Posterior vena cava (tissue), 2 donors: ENCODE measurements at regions not wholly inside any gene's neighbourhood (a gene's known extent, or its start where the extent isn't known, plus 50 kb on each side); places are given as distances from the start of the nearest gene placed in this dataset.

Experiments used
- DNase-seq: peaks from one replicate; pipeline ENCODE4 v3.0.0-alpha.2; 2020; ENCODE audit warnings: low spot score
- intact Hi-C, 2 donors: fragments of 100-400 bp; cut with DNase I; formaldehyde crosslinking; loops; one replicate each; pipeline versions ENCODE4 v1.14.1 to v1.14.2; 2022 to 2023
- donor health status: DM: yes; HTN: yes; CAD: no.
- donor health status: DM: yes; HTN: yes; CAD: no.

DNA sequence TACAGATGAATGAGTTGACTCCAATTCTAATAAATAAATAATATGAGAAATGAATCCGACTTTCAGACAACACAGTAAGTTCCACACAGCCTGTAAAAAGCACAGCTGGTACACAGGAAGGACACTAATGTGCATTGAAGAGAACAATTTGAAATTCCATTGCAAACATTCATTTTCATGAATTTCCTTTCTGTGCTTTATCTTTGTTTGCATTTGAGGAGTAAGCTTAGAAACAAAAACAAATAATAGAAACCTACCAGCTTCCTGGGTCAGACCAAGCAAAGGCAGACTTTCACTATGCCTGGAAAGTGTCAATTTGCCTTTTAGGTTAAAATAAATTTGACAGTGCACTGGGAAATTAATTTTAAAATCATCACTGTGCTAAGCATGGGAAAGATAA lies 143.8 kb upstream of the VLDLR start:
- no peak for DNase-seq
- intact Hi-C loops: no loop called here

DNA sequence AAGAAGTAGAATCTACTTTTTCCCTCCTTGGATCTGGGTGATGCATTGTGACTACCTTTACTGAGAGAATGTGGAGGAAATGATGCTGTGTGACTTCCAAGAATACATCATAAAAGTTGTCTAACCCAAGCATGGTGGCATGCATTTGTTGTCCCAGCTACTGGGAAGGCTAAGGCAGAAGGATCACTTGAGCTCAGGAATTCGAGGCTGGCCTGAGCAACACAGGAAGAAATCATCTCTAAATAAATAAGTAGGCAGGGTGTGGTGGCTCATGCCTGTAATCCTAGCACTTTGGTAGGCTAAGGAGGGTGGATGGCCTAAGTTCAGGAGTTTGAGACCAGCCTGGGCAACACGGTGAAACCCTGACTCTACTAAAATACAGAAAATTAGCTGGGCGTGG lies 143.2 kb upstream of the VLDLR start:
- intact Hi-C loops: no loop called here
- no peak for DNase-seq

- intact Hi-C loops: no loop called here
- no peak for DNase-seq
Measured at GRCh38 chr9:2479056-2479565, 142.5 kb upstream of the VLDLR start.

DNA sequence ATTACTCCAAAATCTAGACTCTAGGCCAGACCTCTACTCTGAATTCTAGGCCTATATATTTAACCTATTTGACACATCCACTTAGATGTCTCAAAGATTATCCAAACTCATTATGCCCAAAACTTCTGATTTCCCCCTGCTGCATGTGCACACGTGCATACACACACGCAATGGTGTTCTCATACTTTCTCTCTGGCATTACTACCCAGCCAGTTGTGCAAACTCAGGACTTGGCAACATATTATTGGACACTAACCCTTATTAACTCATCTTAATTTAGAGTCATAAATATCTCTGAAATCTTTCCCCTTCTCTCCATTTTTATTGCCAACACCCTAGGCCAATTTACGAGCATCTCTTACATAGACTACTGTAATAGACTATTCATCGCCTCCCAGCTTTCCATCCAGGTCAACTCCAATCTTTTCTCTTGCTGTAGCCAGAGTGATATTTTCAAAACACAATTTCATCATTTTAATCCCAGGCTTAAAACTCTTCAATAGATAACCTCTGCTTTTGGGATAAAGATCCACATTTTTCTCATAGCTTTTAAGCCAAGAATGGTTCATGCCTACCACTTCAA lies 141.2 kb upstream of the VLDLR start:
- no peak for DNase-seq
- intact Hi-C loops: no loop called here

GRCh38 chr9:2481216-2481615 lies 140.4 kb upstream of the VLDLR start:
- no peak for DNase-seq
- intact Hi-C loops: no loop called here

GRCh38 chr9:2486988-2487387 lies 134.6 kb upstream of the VLDLR start:
- DNase-seq: no peak
- intact Hi-C loops: no loop called here

GRCh38 chr9:2489838-2490314 lies 131.7 kb upstream of the VLDLR start:
- DNase-seq: no peak
- intact Hi-C loops: no loop called here

- DNase-seq: no peak
- intact Hi-C loops: no loop called here
Measured at GRCh38 chr9:2492161-2492560, 129.4 kb upstream of the VLDLR start.

DNA sequence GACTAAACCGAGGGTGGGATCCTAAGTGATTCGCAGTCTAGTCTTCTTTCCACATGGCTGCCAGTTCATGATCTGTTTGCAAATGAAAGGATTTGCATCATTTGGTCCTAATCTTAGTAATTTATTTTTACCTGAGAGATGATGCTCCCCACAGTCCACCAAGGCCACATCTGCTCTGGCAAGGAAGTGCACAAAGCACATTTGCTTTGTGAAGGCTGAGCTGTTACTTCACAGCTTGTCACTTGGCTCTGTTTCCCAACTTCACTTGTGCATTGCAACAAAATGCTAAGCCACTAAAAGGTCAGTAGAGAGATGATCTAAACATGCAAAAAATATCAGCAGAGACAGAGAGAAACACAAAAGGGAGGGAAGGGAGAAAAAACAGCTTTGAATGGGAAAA lies 128.5 kb upstream of the VLDLR start:
- no peak for DNase-seq
- intact Hi-C loops: no loop called here

- DNase-seq: no peak
- intact Hi-C loops: no loop called here
Measured at GRCh38 chr9:2493529-2493928, 128.1 kb upstream of the VLDLR start.

DNA sequence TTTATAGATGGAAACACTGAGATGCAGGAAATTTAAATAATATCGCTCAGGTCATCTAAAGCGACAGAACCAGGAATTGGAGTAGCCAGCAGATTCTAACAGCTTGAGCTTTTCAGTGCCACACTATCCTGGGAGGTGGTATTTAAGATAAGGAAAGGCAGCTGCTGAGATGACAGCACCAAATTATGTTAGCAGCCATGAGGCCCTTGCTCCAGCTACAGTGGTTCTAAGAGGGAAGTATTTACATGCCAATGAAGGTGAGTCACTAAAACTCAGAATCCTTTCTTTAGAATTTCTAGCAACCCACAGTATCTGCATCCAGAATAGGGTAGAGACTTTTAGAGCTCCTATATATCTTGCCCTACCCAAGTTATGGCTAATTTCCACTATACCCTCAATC lies 127.0 kb upstream of the VLDLR start:
- intact Hi-C loops: no loop called here
- DNase-seq: no peak

DNA sequence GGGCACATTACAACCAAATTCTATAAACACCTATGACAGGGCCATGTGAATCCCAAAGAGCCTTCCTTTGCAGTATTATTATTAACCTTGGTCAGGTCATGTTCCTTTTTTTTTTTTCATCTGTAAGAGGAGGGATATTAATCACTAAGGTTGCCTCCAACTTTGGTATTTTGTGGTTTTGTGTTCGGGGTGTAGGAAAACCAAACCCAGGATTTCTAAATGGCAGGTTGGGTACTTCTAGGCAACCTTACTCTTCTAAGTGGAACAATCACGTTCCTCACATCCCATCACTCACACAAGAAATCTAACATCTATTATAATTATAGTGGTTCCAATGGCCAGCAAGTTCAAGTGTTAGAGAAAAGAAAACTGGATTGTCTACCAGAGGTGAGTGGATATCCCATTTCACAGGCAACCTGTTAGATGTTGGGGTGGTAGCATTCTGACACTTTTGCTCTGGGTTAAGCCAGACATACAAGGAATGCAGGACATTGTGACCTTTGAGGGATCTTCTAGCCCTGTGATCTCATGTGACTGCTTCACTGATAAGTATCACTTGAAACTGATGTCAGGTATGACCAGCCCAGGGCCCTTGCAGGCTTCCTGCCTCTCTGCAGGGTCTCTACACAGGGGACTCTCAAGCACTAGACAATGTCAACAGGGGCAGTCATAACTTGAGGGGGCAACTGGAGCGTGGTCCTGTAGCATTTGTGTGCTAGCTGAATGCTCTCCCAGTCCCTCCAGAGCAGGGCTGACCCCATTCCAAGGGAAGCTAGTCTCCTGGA lies 126.2 kb upstream of the VLDLR start:
- intact Hi-C loops: no loop called here

DNA sequence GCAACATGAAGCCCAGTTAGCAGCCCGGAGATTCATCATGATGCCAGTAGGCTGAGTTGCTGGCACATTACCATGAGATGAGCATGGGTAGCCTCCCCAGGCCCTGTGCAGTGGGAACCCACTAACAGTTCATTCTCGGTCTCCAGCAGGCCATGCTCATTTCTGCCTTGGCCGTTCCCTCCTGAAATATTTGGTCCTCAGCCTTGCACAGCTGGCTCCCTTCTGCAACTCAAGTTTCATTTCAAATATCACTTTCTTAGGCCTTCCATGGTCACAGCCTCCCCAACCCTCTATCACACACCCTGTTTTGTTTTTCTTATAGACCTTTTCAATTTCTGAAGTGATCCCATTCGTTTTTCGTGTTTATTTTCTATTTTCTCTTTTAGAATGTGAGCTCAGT lies 125.4 kb upstream of the VLDLR start:
- no peak for DNase-seq
- intact Hi-C loops: no loop called here

More for the DNA sequence above, 126.2 kb upstream of the VLDLR start:
- DNase-seq: no peak

- intact Hi-C loops: no loop called here
- no peak for DNase-seq
Measured at GRCh38 chr9:2496934-2497333, 124.7 kb upstream of the VLDLR start.

DNA sequence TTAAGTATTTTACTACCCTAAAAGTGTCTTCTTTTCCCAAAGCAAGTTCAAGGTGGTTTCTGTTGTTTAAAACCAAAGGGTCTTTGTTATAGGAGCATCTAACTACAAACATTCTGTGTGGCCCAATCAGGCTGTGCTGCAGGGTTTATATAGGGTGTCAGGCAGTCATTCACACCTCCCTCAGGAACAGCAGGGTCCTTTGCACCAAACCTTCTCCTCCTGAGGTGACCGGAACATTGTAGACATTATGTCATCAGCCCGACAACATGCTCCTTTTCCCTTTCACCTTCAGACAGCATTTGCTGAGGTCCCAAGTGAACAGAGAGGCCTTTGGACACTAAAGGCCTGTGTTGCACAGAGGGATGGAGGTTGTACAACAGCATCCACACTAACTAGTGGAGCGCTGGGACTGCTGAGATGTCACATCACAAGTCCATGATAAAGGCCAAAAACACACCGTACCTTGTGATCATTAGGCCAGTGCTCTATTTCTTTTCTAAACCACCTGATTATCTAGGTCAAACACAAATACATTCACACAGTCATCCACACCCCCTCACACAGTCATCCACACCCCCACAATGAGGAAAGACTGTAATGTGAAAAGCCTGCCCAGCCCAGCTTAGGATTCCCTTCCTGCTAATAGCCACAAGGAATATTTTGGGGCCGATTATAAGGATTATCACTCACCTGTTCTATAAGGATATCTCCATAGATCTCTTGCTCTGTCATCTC lies 123.8 kb upstream of the VLDLR start:
- no peak for DNase-seq
- intact Hi-C loops: no loop called here

- no peak for DNase-seq
- intact Hi-C loops: no loop called here
Measured at GRCh38 chr9:2502210-2502609, 119.4 kb upstream of the VLDLR start.

GRCh38 chr9:2502760-2503159 lies 118.8 kb upstream of the VLDLR start:
- DNase-seq: no peak
- intact Hi-C loops: no loop called here

- no peak for DNase-seq
- intact Hi-C loops: no loop called here
Measured at GRCh38 chr9:2506321-2506720, 115.3 kb upstream of the VLDLR start.

DNA sequence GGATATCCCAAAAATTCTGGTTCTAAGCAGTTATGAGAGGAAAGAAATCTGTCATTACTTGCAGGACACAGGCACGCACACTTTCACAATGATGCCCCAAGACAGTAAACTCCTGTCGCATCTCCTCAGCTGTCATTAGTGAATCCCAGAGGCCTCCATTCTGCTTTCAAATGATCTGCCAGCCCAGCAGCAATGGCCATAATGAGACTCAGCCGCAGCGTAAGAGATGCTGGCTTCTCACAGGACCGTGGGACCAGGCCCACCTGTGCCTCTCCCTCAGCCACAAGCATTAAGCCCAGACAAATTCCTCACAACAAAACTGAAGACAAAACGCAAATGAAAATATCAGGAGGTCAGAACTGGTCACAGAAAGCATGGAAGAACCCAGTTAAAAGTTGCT lies 98.0 kb upstream of the VLDLR start:
- DNase-seq: no peak
- intact Hi-C loops: no loop called here

GRCh38 chr9:2524601-2525000 lies 97.0 kb upstream of the VLDLR start:
- no peak for DNase-seq
- intact Hi-C loops: no loop called here
